Astrocyte (in vitro differentiated cells and primary cell): ENCODE measurements at regions not wholly inside any gene's neighbourhood (a gene's known extent, or its start where the extent isn't known, plus 50 kb on each side); places are given as distances from the start of the nearest gene placed in this dataset.

ENCODE experiments used
- DNase-seq: peaks from one replicate; pipeline ENCODE4 v3.0.0-alpha.2; 2010; ENCODE audit warnings: low read depth
- FAIRE-seq: peaks from 2 replicates; lab custom pipeline; 2011; peaks lifted over from hg19 to GRCh38; lab: Jason Lieb, UNC
- H2AFZ ChIP-seq: 2 replicates; pipeline ENCODE4 v1.6.0; 2012; ENCODE audit warnings: low read depth, low read length, inconsistent platforms
- H3K27ac ChIP-seq: 2 replicates; pipeline ENCODE4 v1.5.1; 2011; ENCODE audit warnings: low read depth, low read length, inconsistent platforms
- H3K27me3 ChIP-seq: 2 replicates; pipeline ENCODE4 v1.6.0; 2011; ENCODE audit warnings: low read length, inconsistent platforms; ENCODE audit not compliant: insufficient read depth
- H3K36me3 ChIP-seq: 2 replicates; pipeline ENCODE4 v1.5.1; 2011; ENCODE audit warnings: low read length, inconsistent platforms; ENCODE audit not compliant: insufficient read depth
- H3K4me1 ChIP-seq: 2 replicates; pipeline ENCODE4 v1.5.1; 2011; ENCODE audit warnings: low read length, inconsistent platforms; ENCODE audit not compliant: insufficient read depth
- H3K4me2 ChIP-seq: 2 replicates; pipeline ENCODE4 v1.6.0; 2012; ENCODE audit warnings: low read length, inconsistent platforms
- H3K4me3 ChIP-seq: 2 replicates; pipeline ENCODE4 v1.5.1; 2011; ENCODE audit warnings: low read depth, mild to moderate bottlenecking, low read length, inconsistent platforms; ENCODE audit not compliant: insufficient read depth
- H3K79me2 ChIP-seq: 2 replicates; pipeline ENCODE4 v1.6.0; 2012; ENCODE audit warnings: mild to moderate bottlenecking, low read length, inconsistent platforms; ENCODE audit not compliant: insufficient read depth
- H3K9ac ChIP-seq: 2 replicates; pipeline ENCODE4 v1.6.0; 2012; ENCODE audit warnings: mild to moderate bottlenecking, low read length, inconsistent platforms
- H3K9me3 ChIP-seq: 2 replicates; pipeline ENCODE4 v1.5.1; 2012; ENCODE audit warnings: low read depth, mild to moderate bottlenecking, low read length, inconsistent platforms; ENCODE audit not compliant: insufficient read depth
- H4K20me1 ChIP-seq: 2 replicates; pipeline ENCODE4 v1.6.0; 2012; ENCODE audit warnings: low read length, inconsistent platforms; ENCODE audit not compliant: insufficient read depth
- H3K27ac Mint-ChIP-seq: one replicate; pipeline ENCODE4 v1.8.0; 2021; ENCODE audit warnings: mild to moderate bottlenecking, mixed read lengths; ENCODE audit not compliant: unreplicated experiment
- H3K27me3 Mint-ChIP-seq: one replicate; pipeline ENCODE4 v1.8.0; 2021; ENCODE audit warnings: low read depth, mixed read lengths; ENCODE audit not compliant: unreplicated experiment
- H3K36me3 Mint-ChIP-seq: one replicate; pipeline ENCODE4 v1.8.0; 2021; ENCODE audit warnings: low read depth, mixed read lengths; ENCODE audit not compliant: unreplicated experiment
- H3K4me1 Mint-ChIP-seq: one replicate; pipeline ENCODE4 v1.8.0; 2021; ENCODE audit warnings: low read depth, mixed read lengths; ENCODE audit not compliant: unreplicated experiment
- H3K4me3 Mint-ChIP-seq: one replicate; pipeline ENCODE4 v1.8.0; 2021; ENCODE audit warnings: mild to moderate bottlenecking, moderate library complexity, mixed read lengths; ENCODE audit not compliant: unreplicated experiment
- H3K9me3 Mint-ChIP-seq: one replicate; pipeline ENCODE4 v1.8.0; 2021; ENCODE audit warnings: mild to moderate bottlenecking, mixed read lengths; ENCODE audit not compliant: unreplicated experiment
- EZH2 ChIP-seq: IDR thresholded peaks from 2 replicates; pipeline ENCODE4 v1.6.1; 2012; ENCODE audit warnings: mild to moderate bottlenecking, low read length, inconsistent platforms; ENCODE audit not compliant: insufficient read depth
- TF ChIP-seq, protein P1 (sequence below): IDR thresholded peaks from 2 replicates; pipeline ENCODE4 v1.5.1; 2011; ENCODE audit warnings: low read depth, mild to moderate bottlenecking, inconsistent platforms, low read length, moderate library complexity; ENCODE audit not compliant: insufficient read depth

DNA sequence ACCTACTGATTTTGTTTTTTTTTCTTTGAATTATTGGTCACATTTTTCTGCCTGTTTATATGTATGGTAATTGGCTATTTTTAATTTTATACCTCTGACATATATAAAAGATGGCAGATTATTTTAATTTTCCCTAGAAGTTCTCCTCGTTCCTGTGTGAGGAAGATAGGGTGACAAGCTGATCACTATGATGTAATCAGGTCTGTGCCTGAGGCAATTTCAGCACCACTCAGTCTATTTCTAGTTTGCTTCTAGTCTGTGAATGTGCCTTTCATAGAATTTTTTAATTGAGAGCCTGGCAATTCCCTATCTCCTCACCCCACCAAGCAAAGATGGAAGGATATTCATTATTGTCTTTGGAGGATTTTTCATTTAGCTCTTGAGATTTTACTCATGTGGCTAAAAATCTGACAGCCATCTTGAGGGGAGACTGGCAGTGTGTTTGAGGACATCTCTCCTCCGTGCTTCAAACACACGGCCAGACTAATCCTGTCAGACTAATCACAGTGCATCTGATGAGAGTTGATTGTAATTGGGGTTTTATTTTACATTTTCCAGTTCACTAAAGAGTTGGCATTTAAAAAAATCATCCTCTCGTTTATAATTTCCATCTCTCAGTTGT is 500.3 kb downstream of the TRIML1 start:
- Histone ChIP-seq H2AFZ (no peak overlapping the region), H3K36me3 (no peaks in the 10 kb centered on the region), H3K9me3 (no peaks in the 10 kb centered on the region), H4K20me1 (no peaks in the 10 kb centered on the region), H3K4me1 (no peaks in the 10 kb centered on the region), H3K79me2 (no peaks in the 10 kb centered on the region), H3K27ac (no peak overlapping the region), H3K4me3 (no peak overlapping the region), H3K4me2 (no peak overlapping the region), H3K27me3 (no peaks in the 10 kb centered on the region), H3K9ac (no peak overlapping the region)
- Mint-ChIP-seq H3K4me1 (no peaks in the 10 kb centered on the region), H3K27me3 (no peaks in the 10 kb centered on the region), H3K4me3 (no peak overlapping the region), H3K9me3 (no peaks in the 10 kb centered on the region), H3K27ac (no peak overlapping the region), H3K36me3 (no peaks in the 10 kb centered on the region)
- no peak for TF ChIP-seq EZH2
- TF ChIP-seq, protein P1, sequence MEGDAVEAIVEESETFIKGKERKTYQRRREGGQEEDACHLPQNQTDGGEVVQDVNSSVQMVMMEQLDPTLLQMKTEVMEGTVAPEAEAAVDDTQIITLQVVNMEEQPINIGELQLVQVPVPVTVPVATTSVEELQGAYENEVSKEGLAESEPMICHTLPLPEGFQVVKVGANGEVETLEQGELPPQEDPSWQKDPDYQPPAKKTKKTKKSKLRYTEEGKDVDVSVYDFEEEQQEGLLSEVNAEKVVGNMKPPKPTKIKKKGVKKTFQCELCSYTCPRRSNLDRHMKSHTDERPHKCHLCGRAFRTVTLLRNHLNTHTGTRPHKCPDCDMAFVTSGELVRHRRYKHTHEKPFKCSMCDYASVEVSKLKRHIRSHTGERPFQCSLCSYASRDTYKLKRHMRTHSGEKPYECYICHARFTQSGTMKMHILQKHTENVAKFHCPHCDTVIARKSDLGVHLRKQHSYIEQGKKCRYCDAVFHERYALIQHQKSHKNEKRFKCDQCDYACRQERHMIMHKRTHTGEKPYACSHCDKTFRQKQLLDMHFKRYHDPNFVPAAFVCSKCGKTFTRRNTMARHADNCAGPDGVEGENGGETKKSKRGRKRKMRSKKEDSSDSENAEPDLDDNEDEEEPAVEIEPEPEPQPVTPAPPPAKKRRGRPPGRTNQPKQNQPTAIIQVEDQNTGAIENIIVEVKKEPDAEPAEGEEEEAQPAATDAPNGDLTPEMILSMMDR, result no peak
- DNase-seq (no peak), FAIRE-seq (no peak)

DNA sequence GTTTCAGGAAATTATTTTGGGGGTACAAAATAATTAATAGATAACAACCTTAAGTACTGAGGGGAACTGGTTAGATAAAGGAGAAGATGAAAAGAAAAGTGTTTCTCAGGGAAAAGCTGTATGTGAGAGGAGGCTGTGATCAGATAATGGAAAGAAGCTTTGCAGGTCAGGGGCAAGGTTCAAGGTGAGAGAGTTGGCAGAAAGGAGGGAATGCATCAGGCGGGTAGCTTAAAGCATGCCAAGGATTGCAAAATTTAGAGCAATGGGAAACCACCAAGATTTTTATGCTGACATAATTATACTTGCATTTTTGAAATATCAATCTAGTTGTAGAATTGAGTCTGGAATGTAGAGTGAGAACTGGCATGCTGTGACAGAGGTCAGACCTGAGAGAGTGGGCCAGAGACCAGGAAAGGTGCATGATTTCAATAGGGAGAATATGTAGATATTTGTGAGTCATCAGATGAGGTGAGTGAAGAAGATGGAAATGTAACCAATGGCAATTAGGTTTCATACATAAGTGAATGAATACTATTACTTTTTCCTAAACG is 508.7 kb downstream of the TRIML1 start:
- Histone ChIP-seq H3K9me3 (no peaks in the 10 kb centered on the region), H3K4me3 (no peak overlapping the region), H3K4me2 (no peak overlapping the region), H4K20me1 (no peaks in the 10 kb centered on the region), H3K27ac (no peak overlapping the region), H3K9ac (no peak overlapping the region), H3K27me3 (no peaks in the 10 kb centered on the region), H3K79me2 (no peaks in the 10 kb centered on the region), H3K4me1 (no peaks in the 10 kb centered on the region), H3K36me3 (no peaks in the 10 kb centered on the region), H2AFZ (no peak overlapping the region)
- Mint-ChIP-seq H3K27ac (no peak overlapping the region), H3K36me3 (no peaks in the 10 kb centered on the region), H3K4me1 (peaks cover 2% of the 10 kb centered on the region), H3K4me3 (no peak overlapping the region), H3K27me3 (no peaks in the 10 kb centered on the region), H3K9me3 (no peaks in the 10 kb centered on the region)
- no peak for TF ChIP-seq EZH2
- TF ChIP-seq, protein P1, result no peak
- DNase-seq (no peak), FAIRE-seq (no peak)

DNA sequence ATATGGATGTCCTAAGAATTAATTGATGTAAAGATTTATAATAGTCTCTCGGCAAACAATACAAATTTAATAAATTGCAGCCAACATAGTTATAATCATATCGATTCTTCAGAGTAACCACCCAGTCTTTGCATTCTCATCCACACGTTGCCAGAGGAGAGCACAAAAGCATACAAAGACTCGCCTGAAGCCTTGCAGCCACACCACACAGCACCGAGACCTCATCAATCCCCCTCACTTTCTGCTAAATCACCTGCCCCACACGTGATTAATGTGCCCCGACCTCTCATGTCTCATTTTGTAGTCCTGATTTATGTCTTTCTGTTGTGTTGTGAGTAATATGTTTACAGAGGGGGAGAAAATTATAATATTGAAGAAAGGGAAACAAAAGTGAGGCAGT is 510.4 kb downstream of the TRIML1 start:
- Histone ChIP-seq H3K4me1 (no peaks in the 10 kb centered on the region), H3K27me3 (no peaks in the 10 kb centered on the region), H3K9me3 (no peaks in the 10 kb centered on the region), H2AFZ (no peak overlapping the region), H4K20me1 (no peaks in the 10 kb centered on the region), H3K79me2 (no peaks in the 10 kb centered on the region), H3K4me3 (no peak overlapping the region), H3K36me3 (no peaks in the 10 kb centered on the region), H3K4me2 (no peak overlapping the region), H3K27ac (no peak overlapping the region), H3K9ac (no peak overlapping the region)
- TF ChIP-seq, protein P1, result no peak
- TF ChIP-seq EZH2, result no peak
- Mint-ChIP-seq H3K27me3 (no peaks in the 10 kb centered on the region), H3K4me3 (no peak overlapping the region), H3K36me3 (no peaks in the 10 kb centered on the region), H3K9me3 (no peaks in the 10 kb centered on the region), H3K4me1 (peaks cover 2% of the 10 kb centered on the region), H3K27ac (no peak overlapping the region)
- no peak for FAIRE-seq
- no peak for DNase-seq
